ENCODE measurements at regions not wholly inside any gene's neighbourhood (a gene's known extent, or its start where the extent isn't known, plus 50 kb on each side); places are given as distances from the start of the nearest gene placed in this dataset.

DNA sequence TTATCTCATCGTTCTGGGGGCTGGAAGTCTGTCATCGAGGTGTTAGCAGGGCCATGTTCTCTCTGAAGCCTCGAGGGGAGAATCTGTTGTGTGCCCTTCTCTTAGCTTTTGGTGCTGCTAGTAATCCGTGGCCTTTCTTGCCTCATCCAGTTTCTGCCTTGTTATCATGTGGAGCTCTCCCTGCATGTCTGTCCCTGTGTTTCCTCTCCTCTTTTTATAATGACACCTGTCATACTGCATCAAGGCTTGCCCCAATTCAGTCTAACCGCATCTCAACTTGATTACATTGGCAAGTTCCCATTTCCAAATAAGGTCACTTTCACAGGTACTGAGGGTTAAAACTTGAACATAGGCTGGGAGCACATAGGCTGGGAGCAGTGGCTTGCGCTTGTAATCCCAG is 82.6 kb upstream of the CNIH3 start:
- TF ChIP-seq POLR2AphosphoS5 (IDR thresholded peaks at IDR 0.05) (no peak), POLR2A (IDR thresholded peaks at IDR 0.05) (no peak), EP300 (IDR thresholded peaks at IDR 0.05) (no peak), CTCF (IDR thresholded peaks at IDR 0.05) (no peak)
- ATAC-seq: no peak
- Histone ChIP-seq H3K4me1 (no peaks in the 10 kb centered on the region), H3K27me3 (no peaks in the 10 kb centered on the region), H3K9me3 (no peaks in the 10 kb centered on the region), H3K4me3 (no peak overlapping the region), H3K36me3 (no peaks in the 10 kb centered on the region), H3K27ac (no peak overlapping the region)
- 87 to 88% methylated on average over 5 to 6 of the region's 6 CpGs for WGBS, 2 donors (ENCODE audit: low coverage in 1 of 2)

GRCh38 chr1:224534731-224535130 is 81.4 kb upstream of the CNIH3 start:
- Histone ChIP-seq H3K4me3 (no peak overlapping the region), H3K9me3 (no peaks in the 10 kb centered on the region), H3K36me3 (no peaks in the 10 kb centered on the region), H3K27me3 (no peaks in the 10 kb centered on the region), H3K4me1 (no peaks in the 10 kb centered on the region), H3K27ac (no peak overlapping the region)
- no peak for TF ChIP-seq POLR2A (IDR thresholded peaks at IDR 0.05)
- TF ChIP-seq EP300 (IDR thresholded peaks at IDR 0.05): no peak
- no peak for TF ChIP-seq POLR2AphosphoS5 (IDR thresholded peaks at IDR 0.05)
- TF ChIP-seq CTCF (IDR thresholded peaks at IDR 0.05): no peak
- WGBS, 2 donors (ENCODE audit: low coverage in 1 of 2): 80 to 88% methylated on average over 2 to 3 of the region's 3 CpGs
- ATAC-seq: no peak

DNA sequence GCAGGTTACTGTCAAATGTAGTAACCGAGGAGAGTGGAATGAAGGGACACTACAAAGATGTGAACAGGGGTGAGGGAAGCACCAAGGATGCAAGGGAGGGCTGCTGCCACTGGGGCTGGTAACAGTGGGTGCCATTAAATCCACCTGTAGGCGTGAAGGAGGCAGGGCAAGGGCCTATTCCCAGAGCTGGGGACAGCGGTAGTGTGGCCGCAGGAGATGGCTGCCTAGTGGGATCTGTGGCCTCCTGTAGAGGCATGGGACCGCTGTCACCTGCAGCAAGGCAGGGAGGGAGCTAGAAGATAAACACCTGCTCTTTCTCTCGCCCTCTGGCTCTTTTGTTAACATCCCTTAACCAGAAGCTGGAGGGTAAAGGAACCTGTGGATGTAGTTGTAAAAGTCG is 80.5 kb upstream of the CNIH3 start:
- no peak for ATAC-seq
- WGBS, 2 donors (ENCODE audit: low coverage in 1 of 2): 85 to 95% methylated on average over 6 to 7 of the region's 7 CpGs
- no peak overlapping the region for H3K4me3 ChIP-seq

DNA sequence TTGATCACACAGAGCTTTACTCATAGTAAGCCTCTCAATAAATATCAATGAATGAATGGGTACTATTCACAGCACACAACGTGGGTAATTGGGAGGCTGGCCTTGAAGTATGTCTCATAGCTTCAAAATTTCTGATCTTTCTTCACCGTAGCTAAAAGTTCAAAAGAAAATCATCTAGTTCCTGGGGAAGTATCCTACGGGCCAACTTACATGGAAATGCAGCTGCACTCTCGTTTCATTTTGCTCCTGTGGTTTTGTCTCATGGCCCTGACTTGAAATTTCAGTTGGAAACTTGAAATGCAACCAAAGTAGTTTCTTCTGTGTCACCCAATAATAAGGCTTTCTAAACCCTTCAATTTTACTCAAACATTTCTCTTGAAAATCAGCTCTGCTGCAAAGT is 76.1 kb upstream of the CNIH3 start:
- Histone ChIP-seq H3K4me3 (no peak overlapping the region), H3K4me1 (no peaks in the 10 kb centered on the region), H3K27me3 (no peaks in the 10 kb centered on the region), H3K27ac (no peak overlapping the region), H3K9me3 (no peaks in the 10 kb centered on the region), H3K36me3 (no peaks in the 10 kb centered on the region)
- TF ChIP-seq POLR2A (IDR thresholded peaks at IDR 0.05) (no peak), POLR2AphosphoS5 (IDR thresholded peaks at IDR 0.05) (no peak), EP300 (IDR thresholded peaks at IDR 0.05) (no peak), CTCF (IDR thresholded peaks at IDR 0.05) (no peak)
- ATAC-seq: no peak
- 42 to 46% methylated on average over 4 of the region's 4 CpGs for WGBS, 2 donors (ENCODE audit: low coverage in 1 of 2)

More for the DNA sequence above, 80.5 kb upstream of the CNIH3 start:
- Histone ChIP-seq H3K27me3 (no peaks in the 10 kb centered on the region), H3K27ac (no peak overlapping the region), H3K4me1 (no peaks in the 10 kb centered on the region), H3K36me3 (no peaks in the 10 kb centered on the region), H3K9me3 (no peaks in the 10 kb centered on the region)
- no peak for TF ChIP-seq POLR2A (IDR thresholded peaks at IDR 0.05)
- no peak for TF ChIP-seq CTCF (IDR thresholded peaks at IDR 0.05)
- TF ChIP-seq EP300 (IDR thresholded peaks at IDR 0.05): no peak
- TF ChIP-seq POLR2AphosphoS5 (IDR thresholded peaks at IDR 0.05): no peak

GRCh38 chr1:224540535-224540934 is 75.6 kb upstream of the CNIH3 start:
- Histone ChIP-seq H3K36me3 (no peaks in the 10 kb centered on the region), H3K27ac (no peak overlapping the region), H3K4me1 (no peaks in the 10 kb centered on the region), H3K27me3 (no peaks in the 10 kb centered on the region), H3K4me3 (no peak overlapping the region), H3K9me3 (no peaks in the 10 kb centered on the region)
- WGBS, 2 donors (ENCODE audit: low coverage in 1 of 2): 95 to 100% methylated on average over 1 of the region's 1 CpG
- ATAC-seq: no peak
- TF ChIP-seq CTCF (IDR thresholded peaks at IDR 0.05): no peak
- TF ChIP-seq EP300 (IDR thresholded peaks at IDR 0.05): no peak
- TF ChIP-seq POLR2AphosphoS5 (IDR thresholded peaks at IDR 0.05): no peak
- TF ChIP-seq POLR2A (IDR thresholded peaks at IDR 0.05): no peak
